B cell (primary cell): ENCODE measurements at regions not wholly inside any gene's neighbourhood (a gene's known extent, or its start where the extent isn't known, plus 50 kb on each side); places are given as distances from the start of the nearest gene placed in this dataset.

Source experiments
- ATAC-seq: fragments of 200-7000 bp; cut with Tn5 transposase; one replicate; pipeline ENCODE4 v1.10.0; 2021; ENCODE audit warnings: low read depth, mild to moderate bottlenecking, moderate number of reproducible peaks, moderate library complexity
- CTCF ChIA-PET: fragments of 350-600 bp; sonication (Branson Sonifier 250); formaldehyde crosslinking; loops from one replicate; lab custom pipeline; 2021; ENCODE audit warnings: antibody characterized with exemption, inconsistent platforms; lab: Charles Lee
- POLR2A ChIA-PET: fragments of 350-600 bp; sonication (Branson Sonifier 250); formaldehyde crosslinking; loops from one replicate; lab custom pipeline; 2021; ENCODE audit warnings: antibody characterized with exemption; lab: Charles Lee
- DNase-seq: peaks from one replicate; pipeline ENCODE4 v3.0.0; 2013
- H2AFZ ChIP-seq: 2 replicates; pipeline ENCODE4 v1.6.1; 2012; ENCODE audit warnings: mild to moderate bottlenecking, low read depth, low read length; ENCODE audit not compliant: insufficient read depth, poor library complexity, severe bottlenecking
- H3K27ac ChIP-seq, 2 donors: 1 replicate in 1 of 2; 2 replicates in 1 of 2; pipeline ENCODE4 v1.5.1; 2012 to 2013; ENCODE audit warnings: low read length in 2 of 2, mild to moderate bottlenecking in 2 of 2, moderate library complexity in 1 of 2
- H3K27me3 ChIP-seq, 4 experiments: fragments of 200-600 bp in 1 of 4; sonication (generic) in 1 of 4; replicated peaks in 1 of 4; 1 replicate in 2 of 4; 2 replicates in 2 of 4; pipeline versions ENCODE4 v1.6.1 to v1.7.0; 2013 to 2016; ENCODE audit warnings: low read length in 3 of 4, mild to moderate bottlenecking in 2 of 4, mixed read lengths in 1 of 4, moderate library complexity in 1 of 4; ENCODE audit not compliant: insufficient read depth in 4 of 4, control insufficient read depth in 3 of 4; ENCODE audit errors: control extremely low read depth in 1 of 4
- H3K36me3 ChIP-seq, 2 experiments: replicated peaks in 1 of 2; 1 replicate in 1 of 2; 2 replicates in 1 of 2; pipeline versions ENCODE4 v1.6.1 to v1.7.1; 2013; ENCODE audit warnings: low read length in 1 of 2; ENCODE audit not compliant: insufficient read depth in 2 of 2, control insufficient read depth in 1 of 2; ENCODE audit errors: control extremely low read depth in 1 of 2, extremely low read depth in 1 of 2
- H3K4me1 ChIP-seq, 2 donors: fragments of 200-600 bp in 1 of 2; sonication (generic) in 1 of 2; 1 replicate in 1 of 2; 2 replicates in 1 of 2; pipeline versions ENCODE4 v1.5.1 to v1.6.1; 2013 to 2017; ENCODE audit warnings: low read length in 2 of 2; ENCODE audit not compliant: control insufficient read depth in 2 of 2, insufficient read depth in 2 of 2
- H3K4me2 ChIP-seq: replicated peaks from 2 replicates; pipeline ENCODE3; 2012; ENCODE audit warnings: mild to moderate bottlenecking, low read depth, low read length; ENCODE audit not compliant: poor library complexity, severe bottlenecking
- H3K4me3 ChIP-seq, 5 experiments: fragments of 200-600 bp in 1 of 5; sonication (generic) in 1 of 5; 1 replicate in 3 of 5; 2 replicates in 2 of 5; pipeline versions ENCODE4 v1.5.1 to v1.7.0; 2011 to 2016; ENCODE audit warnings: low read length in 4 of 5, mild to moderate bottlenecking in 4 of 5, low read depth in 2 of 5, control low read depth in 1 of 5, moderate library complexity in 1 of 5; ENCODE audit not compliant: insufficient read depth in 1 of 5; ENCODE audit errors: control extremely low read depth in 1 of 5, extremely low read depth in 1 of 5
- H3K79me2 ChIP-seq: fragments of 200-600 bp; sonication (generic); one replicate; pipeline ENCODE4 v1.6.0; 2016; ENCODE audit warnings: low read length; ENCODE audit not compliant: control insufficient read depth, insufficient read depth
- H3K9ac ChIP-seq: fragments of 200-600 bp; sonication (generic); 2 replicates; pipeline ENCODE4 v1.6.1; 2017; ENCODE audit warnings: mild to moderate bottlenecking, low read length, moderate library complexity
- H3K9me3 ChIP-seq, 3 donors: one replicate each; pipeline versions ENCODE4 v1.6.1 to v1.7.1; 2013; ENCODE audit warnings: low read length in 2 of 3; ENCODE audit not compliant: control insufficient read depth in 2 of 3, insufficient read depth in 1 of 3; ENCODE audit errors: control extremely low read depth in 1 of 3
- H4K20me1 ChIP-seq: 2 replicates; pipeline ENCODE4 v1.6.0; 2012; ENCODE audit warnings: mild to moderate bottlenecking, low read length; ENCODE audit not compliant: insufficient read depth, control insufficient read depth, poor library complexity, severe bottlenecking
- H3K27ac Mint-ChIP-seq: one replicate; pipeline ENCODE4 v1.8.0; 2021; ENCODE audit warnings: mixed read lengths
- H3K27me3 Mint-ChIP-seq: one replicate; pipeline ENCODE4 v1.8.0; 2021; ENCODE audit warnings: mixed read lengths
- H3K4me1 Mint-ChIP-seq: one replicate; pipeline ENCODE4 v1.8.0; 2021; ENCODE audit warnings: mixed read lengths
- H3K4me3 Mint-ChIP-seq: one replicate; pipeline ENCODE4 v1.8.0; 2021; ENCODE audit warnings: mixed read lengths
- H3K9me3 Mint-ChIP-seq: one replicate; pipeline ENCODE4 v1.8.0; 2022; ENCODE audit warnings: mixed read lengths; ENCODE audit not compliant: insufficient read depth
- EZH2 ChIP-seq: IDR thresholded peaks from 2 replicates; pipeline ENCODE4 v1.6.1; 2012; ENCODE audit warnings: borderline replicate concordance, low read depth, mild to moderate bottlenecking, moderate library complexity, low read length; ENCODE audit not compliant: insufficient read depth, poor library complexity, severe bottlenecking
- WGBS: methylation state at CpG from one replicate; pipeline ENCODE4 v1.1.5; 2013; ENCODE audit warnings: missing lambda C conversion rate; ENCODE audit not compliant: insufficient coverage; 5-methylcytosine and 5-hydroxymethylcytosine counted together
- intact Hi-C: fragments of 100-400 bp; cut with micrococcal nuclease; formaldehyde crosslinking; loops from one replicate; pipeline ENCODE4 v1.10.0; 2022
- TF ChIP-seq, protein P1 (sequence below): fragments of 200-600 bp; IDR thresholded peaks from one replicate; pipeline ENCODE4 v1.8.0; 2022; ENCODE audit warnings: antibody characterized with exemption, mild to moderate bottlenecking

DNA sequence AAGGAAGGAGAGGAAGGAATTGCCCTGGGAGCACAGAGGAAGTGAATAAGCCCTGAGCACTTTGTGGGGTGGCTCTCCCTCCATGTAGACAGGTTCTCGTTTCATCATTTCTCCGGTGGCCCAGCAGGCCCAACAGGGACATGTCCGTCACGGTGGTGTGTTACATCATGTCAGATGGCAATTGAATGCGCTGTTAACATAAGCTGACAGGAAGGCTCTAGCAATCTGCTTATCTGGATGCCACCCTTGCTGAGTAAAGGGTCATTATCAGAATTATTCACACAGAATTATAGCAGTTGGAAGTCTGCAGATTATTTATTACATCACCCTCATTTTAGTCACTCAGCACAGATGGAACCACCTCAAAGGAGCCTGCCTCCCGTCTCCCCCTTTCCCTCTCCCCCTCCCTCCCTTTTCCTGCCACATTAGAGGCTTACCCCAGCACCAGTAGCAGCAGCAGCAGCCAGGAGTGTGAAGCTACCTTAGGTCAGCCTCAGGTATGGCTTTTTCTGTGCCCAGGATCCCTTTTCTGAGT is 124.3 kb upstream of the TRIM2 start:
- intact Hi-C loops, result no loop called here
- Histone ChIP-seq H3K9me3 (no peaks in the 10 kb centered on the region), H3K4me2 (no peak overlapping the region), H3K27me3 (no peaks in the 10 kb centered on the region), H3K36me3 (no peaks in the 10 kb centered on the region), H3K4me1 (peaks cover 22 to 25% of the 10 kb centered on the region in 2 donors), H2AFZ (no peak overlapping the region), H4K20me1 (no peaks in the 10 kb centered on the region), H3K27ac (no peak overlapping the region), H3K79me2 (no peaks in the 10 kb centered on the region), H3K9ac (no peak overlapping the region), H3K4me3 (no peak overlapping the region)
- Mint-ChIP-seq H3K4me3 (no peak overlapping the region), H3K9me3 (no peaks in the 10 kb centered on the region), H3K27ac (no peak overlapping the region), H3K27me3 (no peaks in the 10 kb centered on the region), H3K4me1 (peaks cover 24% of the 10 kb centered on the region)
- CTCF ChIA-PET, result interaction anchor here (0.6 to 9.0 kb wide), 5 partner anchors 46 to 564 kb away, joined by 3 to 356 read pairs (median 3); no protein-coding TSS in a partner anchor
- TF ChIP-seq, protein P1, sequence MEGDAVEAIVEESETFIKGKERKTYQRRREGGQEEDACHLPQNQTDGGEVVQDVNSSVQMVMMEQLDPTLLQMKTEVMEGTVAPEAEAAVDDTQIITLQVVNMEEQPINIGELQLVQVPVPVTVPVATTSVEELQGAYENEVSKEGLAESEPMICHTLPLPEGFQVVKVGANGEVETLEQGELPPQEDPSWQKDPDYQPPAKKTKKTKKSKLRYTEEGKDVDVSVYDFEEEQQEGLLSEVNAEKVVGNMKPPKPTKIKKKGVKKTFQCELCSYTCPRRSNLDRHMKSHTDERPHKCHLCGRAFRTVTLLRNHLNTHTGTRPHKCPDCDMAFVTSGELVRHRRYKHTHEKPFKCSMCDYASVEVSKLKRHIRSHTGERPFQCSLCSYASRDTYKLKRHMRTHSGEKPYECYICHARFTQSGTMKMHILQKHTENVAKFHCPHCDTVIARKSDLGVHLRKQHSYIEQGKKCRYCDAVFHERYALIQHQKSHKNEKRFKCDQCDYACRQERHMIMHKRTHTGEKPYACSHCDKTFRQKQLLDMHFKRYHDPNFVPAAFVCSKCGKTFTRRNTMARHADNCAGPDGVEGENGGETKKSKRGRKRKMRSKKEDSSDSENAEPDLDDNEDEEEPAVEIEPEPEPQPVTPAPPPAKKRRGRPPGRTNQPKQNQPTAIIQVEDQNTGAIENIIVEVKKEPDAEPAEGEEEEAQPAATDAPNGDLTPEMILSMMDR, result no peak
- no peak for TF ChIP-seq EZH2
- POLR2A ChIA-PET, result no interaction called here
- DNase-seq, result no peak
- 50% methylated on average over 5 of the region's 6 CpGs for WGBS
- ATAC-seq, result no peak

DNA sequence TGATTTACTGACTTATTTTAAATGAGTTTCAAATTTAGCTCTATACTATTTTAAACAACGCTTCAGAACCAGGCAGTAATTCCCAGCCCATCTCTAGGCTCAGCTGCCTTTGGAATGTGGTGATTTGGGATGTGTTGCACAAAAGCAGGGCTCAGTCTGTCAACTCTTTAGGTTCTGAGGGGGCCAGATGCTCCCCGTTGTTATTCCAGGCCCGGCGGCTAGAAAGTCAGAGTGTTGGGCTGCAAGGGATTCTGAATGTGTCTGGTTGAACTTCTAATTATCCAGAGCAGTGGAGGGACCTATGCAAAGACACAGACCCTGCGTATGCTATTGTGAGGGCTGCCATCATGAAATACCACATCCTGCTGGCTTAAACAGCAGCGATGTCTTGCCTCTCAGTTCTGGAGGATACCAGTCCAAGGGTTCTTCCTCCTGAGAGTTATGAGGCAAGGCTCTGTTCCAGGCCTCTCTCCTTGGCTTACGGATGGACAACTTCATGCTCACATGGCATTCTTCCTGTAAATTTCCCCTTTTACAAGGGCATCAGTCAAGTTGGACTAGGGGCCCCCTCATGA is 123.2 kb upstream of the TRIM2 start:
- Histone ChIP-seq H3K4me3 (no peak overlapping the region), H4K20me1 (no peaks in the 10 kb centered on the region), H3K27me3 (no peaks in the 10 kb centered on the region), H3K36me3 (no peaks in the 10 kb centered on the region), H3K9ac (no peak overlapping the region), H2AFZ (no peak overlapping the region), H3K4me2 (no peak overlapping the region), H3K27ac (no peak overlapping the region), H3K79me2 (no peaks in the 10 kb centered on the region), H3K9me3 (no peaks in the 10 kb centered on the region), H3K4me1 (peaks cover 25 to 32% of the 10 kb centered on the region in 2 donors)
- Mint-ChIP-seq H3K27ac (no peak overlapping the region), H3K4me1 (peaks cover 26% of the 10 kb centered on the region), H3K27me3 (peaks cover 3% of the 10 kb centered on the region), H3K4me3 (no peak overlapping the region), H3K9me3 (no peaks in the 10 kb centered on the region)
- 92% methylated on average over 6 of the region's 7 CpGs for WGBS
- no peak for TF ChIP-seq EZH2
- TF ChIP-seq, protein P1, result no peak
- CTCF ChIA-PET, result interaction anchor here (0.7 to 9.0 kb wide), 6 partner anchors 36 to 563 kb away, joined by 3 to 356 read pairs (median 25); no protein-coding TSS in a partner anchor
- ATAC-seq (no peak), DNase-seq (no peak)
- POLR2A ChIA-PET, result no interaction called here
- intact Hi-C loops, result no loop called here
